Sigmoid colon (tissue), 6 donors: ENCODE measurements at regions not wholly inside any gene's neighbourhood (a gene's known extent, or its start where the extent isn't known, plus 50 kb on each side); places are given as distances from the start of the nearest gene placed in this dataset.
"Not testable (repeated sequence)": the region's sequence is repeated elsewhere in the genome, so short reads cannot be mapped to it uniquely, and the experiment has no call there.

ENCODE experiments used
- DNase-seq: peaks from one replicate; pipeline ENCODE4 v3.0.0-alpha.2; 2019
- H3K27ac ChIP-seq, 4 donors: fragments of 200-600 bp; sonication (generic); one replicate each; pipeline ENCODE4 v1.5.1; 2016 to 2019; ENCODE audit warnings: mild to moderate bottlenecking in 1 of 4
- H3K27me3 ChIP-seq, 3 donors: fragments of 200-600 bp; sonication (generic); one replicate each; pipeline ENCODE4 v1.5.1; 2019; ENCODE audit warnings: mild to moderate bottlenecking in 1 of 3
- H3K36me3 ChIP-seq, 4 donors: fragments of 200-600 bp; sonication (generic); one replicate each; pipeline ENCODE4 v1.5.1; 2016 to 2019
- H3K4me1 ChIP-seq, 4 donors: fragments of 200-600 bp; sonication (generic); one replicate each; pipeline ENCODE4 v1.5.1; 2017 to 2019
- H3K4me3 ChIP-seq, 4 donors: fragments of 200-600 bp; sonication (generic); one replicate each; pipeline ENCODE4 v1.5.1; 2017 to 2019; ENCODE audit warnings: mild to moderate bottlenecking in 2 of 4, moderate library complexity in 1 of 4
- H3K9me3 ChIP-seq, 4 donors: fragments of 200-600 bp in 3 of 4; sonication (generic) in 3 of 4; one replicate each; pipeline versions ENCODE4 v1.5.1 to v1.6.1; 2013 to 2019
- EP300 ChIP-seq, 4 donors: sonication (generic); formaldehyde crosslinking; IDR thresholded peaks; one replicate each; pipeline ENCODE4 v1.6.1; 2017; ENCODE audit warnings: antibody characterized with exemption in 4 of 4
- POLR2A ChIP-seq, 2 donors: fragments of 450-650 bp; IDR thresholded peaks; one replicate each; pipeline ENCODE4 v1.6.1; 2016; ENCODE audit warnings: antibody characterized with exemption in 2 of 2, mild to moderate bottlenecking in 2 of 2, moderate library complexity in 2 of 2
- POLR2AphosphoS5 ChIP-seq, 4 donors: sonication (generic); formaldehyde crosslinking; IDR thresholded peaks; one replicate each; pipeline ENCODE4 v1.6.1; 2017; ENCODE audit warnings: antibody characterized with exemption in 4 of 4
- WGBS, 2 donors: extraction: QIAGEN DNeasy Blood & Tissue Kit; methylation state at CpG; one replicate each; pipeline ENCODE4 v1.1.7; 2013; 5-methylcytosine and 5-hydroxymethylcytosine counted together
- intact Hi-C: fragments of 100-400 bp; cut with DNase I; formaldehyde crosslinking; loops from one replicate; pipeline ENCODE4 v1.15.1; 2023
- TF ChIP-seq, protein P1 (sequence below), 4 experiments: fragments of 450-650 bp in 3 of 4; fragments of 200-600 bp in 1 of 4; IDR thresholded peaks; one replicate each; pipeline ENCODE4 v1.5.1; 2016 to 2019; ENCODE audit warnings: antibody characterized with exemption in 4 of 4, mild to moderate bottlenecking in 3 of 4, moderate library complexity in 2 of 4
- donor health status: healthy with polysubstance abuse.
- donor health status: healthy.

DNA sequence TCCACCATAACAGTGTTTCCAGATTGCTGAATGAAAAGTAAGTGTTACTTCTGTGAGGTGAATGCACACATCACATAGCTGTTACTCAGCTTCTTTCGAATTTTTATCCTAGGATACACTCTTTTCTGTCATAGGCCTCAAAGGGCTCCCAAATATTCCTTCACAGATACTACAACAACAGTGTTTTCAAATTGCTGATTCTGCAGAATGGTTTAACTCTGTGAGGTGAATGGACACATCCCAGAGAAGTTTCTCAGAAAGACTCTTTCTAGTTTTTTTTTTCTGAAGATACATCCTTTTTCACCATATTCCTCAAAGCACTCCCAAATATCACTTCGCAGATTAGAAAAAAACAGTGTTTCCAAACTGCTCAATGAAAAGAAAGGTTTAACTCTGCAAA, 221.1 kb downstream of the OR4A5 start:
- Histone ChIP-seq H3K9me3 (peaks cover 15 to 53% (median 47%) of the 10 kb centered on the region in 4 donors), H3K27me3 (no peaks in the 10 kb centered on the region), H3K4me3 (no peak overlapping the region), H3K4me1 (no peaks in the 10 kb centered on the region), H3K27ac (no peak overlapping the region), H3K36me3 (no peaks in the 10 kb centered on the region)
- TF ChIP-seq EP300 (IDR thresholded peaks at IDR 0.05) (no peak), POLR2AphosphoS5 (IDR thresholded peaks at IDR 0.05) (no peak), POLR2A (IDR thresholded peaks at IDR 0.05) (no peak)
- TF ChIP-seq, protein P1, sequence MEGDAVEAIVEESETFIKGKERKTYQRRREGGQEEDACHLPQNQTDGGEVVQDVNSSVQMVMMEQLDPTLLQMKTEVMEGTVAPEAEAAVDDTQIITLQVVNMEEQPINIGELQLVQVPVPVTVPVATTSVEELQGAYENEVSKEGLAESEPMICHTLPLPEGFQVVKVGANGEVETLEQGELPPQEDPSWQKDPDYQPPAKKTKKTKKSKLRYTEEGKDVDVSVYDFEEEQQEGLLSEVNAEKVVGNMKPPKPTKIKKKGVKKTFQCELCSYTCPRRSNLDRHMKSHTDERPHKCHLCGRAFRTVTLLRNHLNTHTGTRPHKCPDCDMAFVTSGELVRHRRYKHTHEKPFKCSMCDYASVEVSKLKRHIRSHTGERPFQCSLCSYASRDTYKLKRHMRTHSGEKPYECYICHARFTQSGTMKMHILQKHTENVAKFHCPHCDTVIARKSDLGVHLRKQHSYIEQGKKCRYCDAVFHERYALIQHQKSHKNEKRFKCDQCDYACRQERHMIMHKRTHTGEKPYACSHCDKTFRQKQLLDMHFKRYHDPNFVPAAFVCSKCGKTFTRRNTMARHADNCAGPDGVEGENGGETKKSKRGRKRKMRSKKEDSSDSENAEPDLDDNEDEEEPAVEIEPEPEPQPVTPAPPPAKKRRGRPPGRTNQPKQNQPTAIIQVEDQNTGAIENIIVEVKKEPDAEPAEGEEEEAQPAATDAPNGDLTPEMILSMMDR (IDR thresholded peaks at IDR 0.05), result no peak
- WGBS, 2 donors, result 53 to 61% methylated on average over 2 of the region's 2 CpGs
- intact Hi-C loops, result loop anchor here (10.0 kb wide), 1 partner anchor 63 kb away; no protein-coding TSS in a partner anchor
- no peak for DNase-seq

DNA sequence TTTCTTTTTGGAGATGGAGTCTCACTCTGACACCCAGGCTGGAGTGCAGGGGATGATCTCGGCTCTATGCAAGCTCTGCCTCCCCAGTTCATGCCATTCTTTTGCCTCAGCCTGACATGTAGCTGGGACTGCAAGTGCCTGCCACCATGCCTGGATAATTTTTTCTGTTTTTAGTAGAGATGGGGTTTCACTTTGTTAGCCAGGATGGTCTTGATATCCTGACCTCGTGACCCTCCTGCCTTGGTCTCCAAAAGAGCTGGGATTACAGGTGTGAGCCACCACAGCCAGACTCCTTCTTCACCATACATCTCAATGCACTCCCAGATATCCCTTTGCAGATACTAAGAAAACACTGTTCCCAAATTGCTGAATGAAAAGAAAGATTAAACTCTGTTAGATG, 224.3 kb downstream of the OR4A5 start:
- TF ChIP-seq POLR2AphosphoS5 (IDR thresholded peaks at IDR 0.05) (no peak), POLR2A (IDR thresholded peaks at IDR 0.05) (no peak), EP300 (IDR thresholded peaks at IDR 0.05) (no peak)
- TF ChIP-seq, protein P1 (IDR thresholded peaks at IDR 0.05), result no peak
- WGBS, 2 donors, result 25 to 40% methylated on average over 2 of the region's 2 CpGs
- intact Hi-C loops, result no loop called here
- no peaks in the 10 kb centered on the region for H3K4me1 ChIP-seq
- H3K36me3 ChIP-seq, result no peaks in the 10 kb centered on the region
- no peaks in the 10 kb centered on the region for H3K27me3 ChIP-seq
- H3K4me3 ChIP-seq, result no peak overlapping the region
- H3K9me3 ChIP-seq, result peaks cover 15 to 50% (median 43%) of the 10 kb centered on the region in 4 donors
- no peak overlapping the region for H3K27ac ChIP-seq
- peak; percentile 43 for DNase-seq

DNA sequence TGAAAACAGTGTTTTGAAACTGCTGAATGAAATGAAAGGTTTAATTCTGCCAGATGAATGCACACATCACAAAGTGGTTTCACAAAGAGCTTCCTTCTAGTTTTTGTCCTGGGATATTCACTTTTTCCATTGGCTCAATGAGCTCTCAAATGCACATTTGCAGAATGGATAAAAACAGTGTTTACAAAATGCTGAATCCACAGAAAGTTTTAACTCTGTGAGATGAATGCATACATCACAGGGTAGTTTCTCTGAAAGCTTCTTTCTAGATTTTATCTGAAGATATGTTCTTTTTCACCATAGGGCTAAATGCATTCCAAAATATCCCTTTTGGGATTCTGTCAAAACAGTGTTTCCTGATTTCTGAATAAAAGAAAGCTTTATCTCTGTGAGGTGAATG, 237.6 kb downstream of the OR4A5 start:
- H3K27ac ChIP-seq, result no peak overlapping the region
- H3K27me3 ChIP-seq, result no peaks in the 10 kb centered on the region
- H3K4me1 ChIP-seq, result no peaks in the 10 kb centered on the region
- DNase-seq, result no peak
- intact Hi-C loops, result no loop called here
- peaks cover 0 to 28% (median 21%) of the 10 kb centered on the region in 4 donors for H3K9me3 ChIP-seq
- no peak overlapping the region for H3K4me3 ChIP-seq
- TF ChIP-seq POLR2AphosphoS5 (IDR thresholded peaks at IDR 0.05), result no peak
- TF ChIP-seq, protein P1 (IDR thresholded peaks at IDR 0.05), result no peak
- no peak for TF ChIP-seq POLR2A (IDR thresholded peaks at IDR 0.05)
- no peak for TF ChIP-seq EP300 (IDR thresholded peaks at IDR 0.05)
- H3K36me3 ChIP-seq, result no peaks in the 10 kb centered on the region

DNA sequence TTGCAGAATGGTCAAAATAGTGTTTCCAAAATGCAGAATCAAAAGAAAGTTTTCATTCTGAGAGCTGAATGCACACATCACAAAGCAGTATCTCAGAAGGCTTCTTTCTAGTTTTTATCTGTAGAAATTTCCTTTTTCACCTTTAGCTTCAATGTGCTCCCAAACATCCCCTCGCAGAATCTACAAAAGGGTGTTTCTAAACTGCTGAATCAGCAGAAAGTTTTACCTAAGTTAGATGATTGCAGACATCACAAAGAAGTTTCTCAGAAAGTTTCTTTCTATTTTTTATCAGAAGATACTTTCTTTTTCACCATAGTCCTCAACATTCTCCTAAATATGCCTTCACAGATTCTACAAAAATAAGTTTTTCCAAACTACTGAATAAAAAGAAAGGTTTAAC, 239.8 kb downstream of the OR4A5 start:
- WGBS, 2 donors, result 84 to 89% methylated on average over 1 of the region's 1 CpG
- H3K9me3 ChIP-seq, result peaks cover 0 to 15% (median 14%) of the 10 kb centered on the region in 4 donors
- H3K36me3 ChIP-seq, result no peaks in the 10 kb centered on the region
- intact Hi-C loops, result no loop called here
- TF ChIP-seq, protein P1 (IDR thresholded peaks at IDR 0.05), result no peak
- no peak for TF ChIP-seq POLR2AphosphoS5 (IDR thresholded peaks at IDR 0.05)
- no peak for TF ChIP-seq POLR2A (IDR thresholded peaks at IDR 0.05)
- no peak for TF ChIP-seq EP300 (IDR thresholded peaks at IDR 0.05)
- H3K27me3 ChIP-seq, result no peaks in the 10 kb centered on the region
- H3K4me1 ChIP-seq, result no peaks in the 10 kb centered on the region
- H3K27ac ChIP-seq, result no peak overlapping the region
- H3K4me3 ChIP-seq, result no peak overlapping the region
- no peak for DNase-seq

DNA sequence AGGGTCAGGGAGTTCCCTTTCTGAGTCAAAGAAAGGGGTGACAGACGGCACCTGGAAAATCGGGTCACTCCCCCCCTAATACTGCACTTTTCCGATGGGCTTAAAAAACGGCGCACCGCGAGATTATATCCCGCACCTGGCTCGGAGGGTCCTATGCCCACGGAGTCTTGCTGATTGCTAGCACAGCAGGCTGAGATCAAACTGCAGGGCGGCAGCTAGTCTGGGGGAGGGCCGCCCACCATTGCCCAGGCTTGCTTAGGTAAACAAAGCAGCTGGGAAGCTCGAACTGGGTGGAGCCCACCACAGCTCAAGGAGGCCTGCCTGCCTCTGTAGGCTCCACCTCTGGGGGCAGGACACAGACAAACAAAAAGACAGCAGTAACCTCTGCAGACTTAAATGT, 240.5 kb downstream of the OR4A5 start:
- WGBS, 2 donors, result 75 to 80% methylated on average over 13 of the region's 13 CpGs
- H3K27ac ChIP-seq, H3K36me3 ChIP-seq, H3K4me1 ChIP-seq, DNase-seq, H3K4me3 ChIP-seq, intact Hi-C loops, H3K27me3 ChIP-seq: not testable (repeated sequence)
- peaks cover 0 to 14% (median 11%) of the 10 kb centered on the region in 4 donors for H3K9me3 ChIP-seq
